Thyroid gland (tissue), 4 donors: ENCODE measurements at regions not wholly inside any gene's neighbourhood (a gene's known extent, or its start where the extent isn't known, plus 50 kb on each side); places are given as distances from the start of the nearest gene placed in this dataset.

Source experiments
- CTCF ChIP-seq, 6 experiments: fragments of 200-600 bp in 3 of 6; fragments of 450-650 bp in 3 of 6; sonication (generic) in 3 of 6; IDR thresholded peaks; one replicate each; pipeline ENCODE4 v1.5.1; 2016 to 2019; ENCODE audit warnings: antibody characterized with exemption in 6 of 6, mild to moderate bottlenecking in 2 of 6, inconsistent platforms in 1 of 6, moderate library complexity in 1 of 6
- POLR2A ChIP-seq, 2 donors: fragments of 450-650 bp; IDR thresholded peaks; one replicate each; pipeline ENCODE4 v1.6.1; 2017; ENCODE audit warnings: antibody characterized with exemption in 2 of 2, mild to moderate bottlenecking in 2 of 2, moderate library complexity in 1 of 2

GRCh38 chr9:75616052-75616451, 274.4 kb upstream of the PCSK5 start:
- TF ChIP-seq CTCF (IDR thresholded peaks at IDR 0.05) (no peak), POLR2A (IDR thresholded peaks at IDR 0.05) (no peak)
